Parathyroid adenoma (tissue), 2 donors: ENCODE measurements at regions not wholly inside any gene's neighbourhood (a gene's known extent, or its start where the extent isn't known, plus 50 kb on each side); places are given as distances from the start of the nearest gene placed in this dataset.

Experiments
- H2AFZ ChIP-seq: fragments of 300-600 bp; sonication (generic); one replicate; pipeline ENCODE4 v1.7.0; 2017; ENCODE audit warnings: antibody characterized with exemption, mild to moderate bottlenecking
- H3K27ac ChIP-seq: fragments of 300-600 bp; sonication (generic); one replicate; pipeline ENCODE4 v1.7.0; 2017
- H3K27me3 ChIP-seq: fragments of 300-600 bp; sonication (generic); one replicate; pipeline ENCODE4 v1.7.0; 2017; ENCODE audit warnings: low read length; ENCODE audit not compliant: control insufficient read depth, insufficient read depth
- H3K36me3 ChIP-seq: fragments of 300-600 bp; sonication (generic); one replicate; pipeline ENCODE4 v1.7.0; 2017; ENCODE audit warnings: low read length; ENCODE audit not compliant: control insufficient read depth, insufficient read depth
- H3K4me1 ChIP-seq: fragments of 300-600 bp; sonication (generic); one replicate; pipeline ENCODE4 v1.7.0; 2017; ENCODE audit warnings: control low read depth
- H3K4me2 ChIP-seq: fragments of 300-600 bp; sonication (generic); one replicate; pipeline ENCODE4 v1.7.0; 2017; ENCODE audit warnings: low read length
- H3K4me3 ChIP-seq: fragments of 300-600 bp; sonication (generic); one replicate; pipeline ENCODE4 v1.7.0; 2017; ENCODE audit warnings: low read depth, low read length
- H3K79me2 ChIP-seq: fragments of 300-600 bp; sonication (generic); one replicate; pipeline ENCODE4 v1.7.0; 2017; ENCODE audit warnings: control low read depth
- H3K9ac ChIP-seq: fragments of 300-600 bp; sonication (generic); one replicate; pipeline ENCODE4 v1.7.0; 2017; ENCODE audit warnings: mild to moderate bottlenecking
- H3K9me3 ChIP-seq: fragments of 300-600 bp; sonication (generic); one replicate; pipeline ENCODE4 v1.7.0; 2017; ENCODE audit warnings: low read length; ENCODE audit not compliant: control insufficient read depth
- CTCF ChIP-seq: fragments of 300-600 bp; sonication (generic); IDR thresholded peaks from one replicate; pipeline ENCODE4 v1.7.0; 2017; ENCODE audit warnings: antibody characterized with exemption, mild to moderate bottlenecking
- donor health status: primary hyperparathyroidism.

- no peaks in the 10 kb centered on the region for H3K79me2 ChIP-seq
- H3K4me3 ChIP-seq: no peak overlapping the region
- no peaks in the 10 kb centered on the region for H3K27me3 ChIP-seq
- no peaks in the 10 kb centered on the region for H3K9me3 ChIP-seq
- no peak overlapping the region for H3K9ac ChIP-seq
- no peaks in the 10 kb centered on the region for H3K36me3 ChIP-seq
- H3K4me1 ChIP-seq: no peaks in the 10 kb centered on the region
- H3K4me2 ChIP-seq: no peak overlapping the region
- TF ChIP-seq CTCF: no peak
- H3K27ac ChIP-seq: no peak overlapping the region
- H2AFZ ChIP-seq: no peak overlapping the region
Observed at GRCh38 chr6:23823421-23823820, 302.6 kb upstream of the NRSN1 start.

- no peak overlapping the region for H3K27ac ChIP-seq
- no peaks in the 10 kb centered on the region for H3K36me3 ChIP-seq
- no peaks in the 10 kb centered on the region for H3K79me2 ChIP-seq
- H3K9me3 ChIP-seq: no peaks in the 10 kb centered on the region
- no peak overlapping the region for H3K4me3 ChIP-seq
- H3K27me3 ChIP-seq: no peaks in the 10 kb centered on the region
- no peak overlapping the region for H3K4me2 ChIP-seq
- TF ChIP-seq CTCF: no peak
- H3K9ac ChIP-seq: no peak overlapping the region
- H2AFZ ChIP-seq: no peak overlapping the region
- H3K4me1 ChIP-seq: no peaks in the 10 kb centered on the region
Observed at GRCh38 chr6:23826572-23826971, 299.4 kb upstream of the NRSN1 start.

GRCh38 chr6:23828861-23829260, 297.2 kb upstream of the NRSN1 start:
- no peaks in the 10 kb centered on the region for H3K4me1 ChIP-seq
- no peak overlapping the region for H2AFZ ChIP-seq
- no peak overlapping the region for H3K4me3 ChIP-seq
- no peaks in the 10 kb centered on the region for H3K36me3 ChIP-seq
- no peak overlapping the region for H3K9ac ChIP-seq
- TF ChIP-seq CTCF: no peak
- H3K27me3 ChIP-seq: no peaks in the 10 kb centered on the region
- H3K4me2 ChIP-seq: no peak overlapping the region
- no peaks in the 10 kb centered on the region for H3K79me2 ChIP-seq
- H3K9me3 ChIP-seq: no peaks in the 10 kb centered on the region
- no peak overlapping the region for H3K27ac ChIP-seq

- Histone ChIP-seq H3K27me3 (no peaks in the 10 kb centered on the region), H3K27ac (no peak overlapping the region), H3K36me3 (no peaks in the 10 kb centered on the region), H3K9me3 (no peaks in the 10 kb centered on the region), H2AFZ (no peak overlapping the region), H3K4me2 (no peak overlapping the region), H3K9ac (no peak overlapping the region), H3K4me3 (no peak overlapping the region), H3K79me2 (no peaks in the 10 kb centered on the region), H3K4me1 (no peaks in the 10 kb centered on the region)
- TF ChIP-seq CTCF: no peak
Observed at GRCh38 chr6:23841116-23841515, 284.9 kb upstream of the NRSN1 start.

GRCh38 chr6:23842760-23843159, 283.3 kb upstream of the NRSN1 start:
- Histone ChIP-seq H3K4me3 (no peak overlapping the region), H3K9ac (no peak overlapping the region), H3K27ac (no peak overlapping the region), H3K79me2 (no peaks in the 10 kb centered on the region), H3K36me3 (no peaks in the 10 kb centered on the region), H2AFZ (no peak overlapping the region), H3K9me3 (no peaks in the 10 kb centered on the region), H3K4me1 (no peaks in the 10 kb centered on the region), H3K4me2 (no peak overlapping the region), H3K27me3 (no peaks in the 10 kb centered on the region)
- no peak for TF ChIP-seq CTCF
